ENCODE measurements at regions not wholly inside any gene's neighbourhood (a gene's known extent, or its start where the extent isn't known, plus 50 kb on each side); places are given as distances from the start of the nearest gene placed in this dataset.
"Not testable (repeated sequence)": the region's sequence is repeated elsewhere in the genome, so short reads cannot be mapped to it uniquely, and the experiment has no call there.

DNA sequence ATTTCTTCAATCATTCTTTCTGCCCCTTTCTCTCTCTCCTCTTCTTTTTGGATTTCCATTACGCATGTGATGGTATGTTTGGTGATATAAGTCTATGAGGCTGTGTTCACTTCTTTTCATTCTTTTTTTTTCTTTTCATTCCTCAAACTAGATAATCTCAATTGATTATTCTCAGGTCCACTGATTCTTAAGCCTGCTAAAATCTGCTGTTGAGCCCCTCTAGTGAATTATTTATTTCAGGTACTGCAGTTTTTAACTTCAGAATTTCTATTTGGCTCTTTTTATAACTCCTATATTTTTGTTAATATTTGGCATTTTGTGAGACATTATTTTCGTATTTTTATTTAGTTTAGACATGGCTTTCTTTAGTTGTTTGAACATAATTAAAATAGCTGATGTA is 671.3 kb upstream of the NECTIN3 start:
- POLR2A ChIA-PET = no interaction called here
- no peak overlapping the region for H3K27ac Mint-ChIP-seq
- peaks cover 2 to 22% (median 10%) of the 10 kb centered on the region in 9 donors for H3K9me3 Mint-ChIP-seq
- peaks cover 0 to 10% (median 2%) of the 10 kb centered on the region in 3 donors for H3K36me3 Mint-ChIP-seq
- ATAC-seq (no peak), DNase-seq (no peak)
- H3K4me3 Mint-ChIP-seq = no peak overlapping the region
- no peaks in the 10 kb centered on the region for H3K4me1 Mint-ChIP-seq
- peaks cover 0 to 3% (median 0%) of the 10 kb centered on the region in 5 donors for H3K27me3 Mint-ChIP-seq

DNA sequence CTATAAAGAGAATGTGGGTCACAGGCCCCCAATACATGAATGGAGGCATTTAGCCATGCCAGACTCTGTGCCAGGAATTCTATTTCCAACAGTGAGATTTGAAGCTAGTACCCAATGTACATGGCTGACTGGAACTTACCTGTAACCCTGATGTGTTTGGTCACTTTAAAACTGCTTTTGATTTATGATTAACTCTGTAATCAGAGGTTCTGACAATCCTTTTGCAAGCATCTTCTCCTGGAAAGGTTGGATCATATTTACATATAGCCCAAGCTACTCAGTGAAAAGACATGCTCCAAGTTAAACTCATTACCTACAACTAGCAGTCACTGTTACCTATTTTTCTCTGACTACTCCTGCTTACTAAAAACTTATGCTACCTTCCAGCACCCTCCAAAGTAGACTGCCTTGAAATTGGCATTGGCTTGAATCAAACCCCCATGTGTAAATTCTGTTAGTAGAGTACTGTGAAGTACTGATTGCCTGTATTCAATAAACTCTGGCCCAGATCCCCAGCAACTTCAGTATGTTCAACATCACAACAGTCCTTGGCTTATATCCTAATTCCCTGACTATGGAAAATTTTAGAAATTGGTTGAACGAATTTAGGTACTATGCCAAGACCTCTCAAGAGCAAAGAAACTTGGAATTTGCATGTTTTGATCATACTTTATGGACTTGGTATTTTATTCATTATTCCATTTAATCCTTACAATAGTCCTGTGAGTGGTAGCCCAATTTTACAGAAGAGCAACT is 665.6 kb upstream of the NECTIN3 start:
- Mint-ChIP-seq H3K36me3 (no peaks in the 10 kb centered on the region), H3K4me1 (no peaks in the 10 kb centered on the region), H3K9me3 (peaks cover 0 to 8% (median 1%) of the 10 kb centered on the region in 9 donors), H3K27ac (no peak overlapping the region), H3K27me3 (peaks cover 0 to 4% (median 0%) of the 10 kb centered on the region in 5 donors), H3K4me3 (no peak overlapping the region)
- POLR2A ChIA-PET = no interaction called here
- DNase-seq (no peak), ATAC-seq (no peak)

DNA sequence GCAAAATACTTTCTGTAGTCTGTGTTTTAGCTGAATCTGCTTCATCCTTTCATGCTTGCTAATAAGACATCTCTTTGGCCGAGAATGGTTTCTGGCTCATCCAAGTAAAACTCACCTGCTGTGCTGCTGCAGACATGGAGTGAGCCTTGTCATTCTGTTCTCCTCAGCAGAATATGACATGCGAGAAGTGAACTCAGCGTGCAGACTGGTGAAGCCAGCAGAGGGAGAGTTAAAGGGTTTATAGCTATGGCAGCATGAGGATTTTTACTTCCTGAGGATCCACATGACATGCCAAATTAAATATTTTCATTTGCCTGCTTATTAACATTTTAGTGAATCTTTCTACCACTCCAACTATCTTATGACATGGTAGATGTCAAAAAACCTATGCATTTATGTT is 658.4 kb upstream of the NECTIN3 start:
- DNase-seq (no peak), ATAC-seq (no peak)
- Mint-ChIP-seq H3K27me3 (peaks cover 0 to 9% (median 1%) of the 10 kb centered on the region in 5 donors), H3K4me3 (no peak overlapping the region), H3K36me3 (no peaks in the 10 kb centered on the region), H3K27ac (no peak overlapping the region), H3K9me3 (peaks cover 0 to 3% (median 0%) of the 10 kb centered on the region in 9 donors), H3K4me1 (no peaks in the 10 kb centered on the region)
- POLR2A ChIA-PET = no interaction called here

GRCh38 chr3:110413807-110414748 is 657.5 kb upstream of the NECTIN3 start:
- H3K9me3 Mint-ChIP-seq = peaks cover 0 to 3% (median 0%) of the 10 kb centered on the region in 9 donors
- H3K27ac Mint-ChIP-seq = no peak overlapping the region
- ATAC-seq (no peak), DNase-seq (no peak)
- H3K4me3 Mint-ChIP-seq = no peak overlapping the region
- no peaks in the 10 kb centered on the region for H3K36me3 Mint-ChIP-seq
- no peaks in the 10 kb centered on the region for H3K4me1 Mint-ChIP-seq
- peaks cover 0 to 6% (median 1%) of the 10 kb centered on the region in 5 donors for H3K27me3 Mint-ChIP-seq
- POLR2A ChIA-PET = no interaction called here

DNA sequence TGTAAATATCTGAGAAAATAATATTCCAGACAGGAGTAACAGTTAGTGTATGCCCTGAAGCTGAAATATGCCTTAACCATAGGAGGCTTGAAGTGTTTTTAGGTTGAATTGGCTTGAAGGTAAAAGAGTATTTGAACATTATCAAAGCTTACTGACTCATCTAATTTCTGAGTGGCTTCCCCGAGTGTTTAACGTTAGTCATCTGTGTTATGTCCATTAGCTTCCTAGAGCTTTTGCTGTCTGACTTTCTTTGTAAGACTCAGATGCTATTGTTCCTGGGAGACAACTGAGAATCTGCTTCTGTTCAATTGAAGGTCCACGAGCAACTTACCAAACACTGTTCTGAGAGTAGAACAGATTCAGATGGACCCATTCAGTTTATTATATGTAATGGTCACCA is 656.8 kb upstream of the NECTIN3 start:
- no peaks in the 10 kb centered on the region for H3K4me1 Mint-ChIP-seq
- no peak for DNase-seq
- no peak overlapping the region for H3K4me3 Mint-ChIP-seq
- POLR2A ChIA-PET = no interaction called here
- H3K9me3 Mint-ChIP-seq = peaks cover 0 to 3% (median 0%) of the 10 kb centered on the region in 9 donors
- no peak overlapping the region for H3K27ac Mint-ChIP-seq
- H3K36me3 Mint-ChIP-seq = no peaks in the 10 kb centered on the region
- peaks cover 0 to 5% (median 1%) of the 10 kb centered on the region in 5 donors for H3K27me3 Mint-ChIP-seq
- ATAC-seq = no peak

GRCh38 chr3:110419096-110419495 is 652.5 kb upstream of the NECTIN3 start:
- POLR2A ChIA-PET = no interaction called here
- no peaks in the 10 kb centered on the region for H3K9me3 Mint-ChIP-seq
- H3K4me1 Mint-ChIP-seq = peaks cover 0 to 1% (median 0%) of the 10 kb centered on the region in 4 donors
- H3K27ac Mint-ChIP-seq = no peak overlapping the region
- ATAC-seq (no peak), DNase-seq (no peak)
- no peaks in the 10 kb centered on the region for H3K36me3 Mint-ChIP-seq
- peaks cover 0 to 5% (median 0%) of the 10 kb centered on the region in 5 donors for H3K27me3 Mint-ChIP-seq
- no peak overlapping the region for H3K4me3 Mint-ChIP-seq

DNA sequence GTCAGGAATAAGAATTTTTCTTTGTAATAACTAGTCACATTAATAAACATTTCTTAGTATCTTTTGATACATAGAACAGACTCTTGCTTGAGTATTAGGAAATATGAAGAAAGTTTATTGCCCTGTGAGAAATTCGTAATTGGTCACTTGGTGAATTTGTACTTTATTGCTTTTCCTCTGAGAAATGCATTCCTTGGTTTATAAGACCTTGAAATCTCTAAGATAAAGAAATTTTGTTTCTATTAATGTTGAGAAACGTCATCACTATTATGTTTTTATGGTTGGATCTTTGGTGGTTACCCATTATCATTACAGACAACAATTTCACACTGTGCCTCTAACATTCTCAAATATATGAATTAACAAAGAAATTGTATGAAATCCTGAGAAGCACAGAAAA is 652.0 kb upstream of the NECTIN3 start:
- H3K27me3 Mint-ChIP-seq = peaks cover 0 to 5% (median 0%) of the 10 kb centered on the region in 5 donors
- POLR2A ChIA-PET = no interaction called here
- H3K27ac Mint-ChIP-seq = no peak overlapping the region
- no peak for DNase-seq
- H3K9me3 Mint-ChIP-seq = no peaks in the 10 kb centered on the region
- H3K4me1 Mint-ChIP-seq = peaks cover 0 to 1% (median 0%) of the 10 kb centered on the region in 4 donors
- H3K36me3 Mint-ChIP-seq = no peaks in the 10 kb centered on the region
- no peak for ATAC-seq
- no peak overlapping the region for H3K4me3 Mint-ChIP-seq

DNA sequence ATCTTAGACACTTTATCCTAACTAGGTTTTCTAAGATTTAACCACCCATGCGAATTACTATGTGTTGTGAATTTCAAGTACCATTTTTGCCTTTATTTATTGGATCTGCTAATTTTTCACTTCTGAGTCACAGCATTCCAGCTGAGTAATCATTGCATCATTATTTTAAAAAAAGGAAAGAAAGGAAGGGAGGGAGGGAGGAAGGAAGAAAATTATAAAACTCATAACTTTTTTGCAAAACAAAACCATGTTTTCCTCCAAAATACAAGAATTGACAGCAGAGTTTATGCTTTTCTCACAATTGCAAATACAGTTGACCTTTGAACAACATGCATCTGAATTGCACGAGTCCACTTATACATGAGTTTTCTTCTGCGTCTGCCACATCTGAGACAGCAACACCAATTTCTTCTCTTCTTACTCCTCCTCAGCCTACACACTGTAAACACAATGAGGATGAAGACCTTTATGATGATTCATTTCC is 651.4 kb upstream of the NECTIN3 start:
- POLR2A ChIA-PET = no interaction called here
- Mint-ChIP-seq H3K27me3 (peaks cover 0 to 2% (median 0%) of the 10 kb centered on the region in 5 donors), H3K36me3 (no peaks in the 10 kb centered on the region), H3K4me1 (peaks cover 0 to 1% (median 0%) of the 10 kb centered on the region in 4 donors), H3K9me3 (no peaks in the 10 kb centered on the region), H3K4me3 (no peak overlapping the region), H3K27ac (no peak overlapping the region)
- ATAC-seq = no peak
- DNase-seq = no peak

GRCh38 chr3:110423276-110423675 is 648.3 kb upstream of the NECTIN3 start:
- H3K9me3 Mint-ChIP-seq = no peaks in the 10 kb centered on the region
- ATAC-seq (no peak), DNase-seq (no peak)
- H3K4me3 Mint-ChIP-seq = no peak overlapping the region
- POLR2A ChIA-PET = no interaction called here
- H3K4me1 Mint-ChIP-seq = peaks cover 0 to 1% (median 0%) of the 10 kb centered on the region in 4 donors
- no peaks in the 10 kb centered on the region for H3K36me3 Mint-ChIP-seq
- H3K27me3 Mint-ChIP-seq = no peaks in the 10 kb centered on the region
- no peak overlapping the region for H3K27ac Mint-ChIP-seq

- H3K27me3 Mint-ChIP-seq = peaks cover 0 to 3% (median 0%) of the 10 kb centered on the region in 5 donors
- ATAC-seq = no peak
- no peaks in the 10 kb centered on the region for H3K4me1 Mint-ChIP-seq
- POLR2A ChIA-PET = no interaction called here
- no peak overlapping the region for H3K4me3 Mint-ChIP-seq
- DNase-seq = no peak
- no peaks in the 10 kb centered on the region for H3K36me3 Mint-ChIP-seq
- H3K9me3 Mint-ChIP-seq = no peaks in the 10 kb centered on the region
- no peak overlapping the region for H3K27ac Mint-ChIP-seq
These were observed 641.5 kb upstream of the NECTIN3 start for GRCh38 chr3:110430146-110430545.

DNA sequence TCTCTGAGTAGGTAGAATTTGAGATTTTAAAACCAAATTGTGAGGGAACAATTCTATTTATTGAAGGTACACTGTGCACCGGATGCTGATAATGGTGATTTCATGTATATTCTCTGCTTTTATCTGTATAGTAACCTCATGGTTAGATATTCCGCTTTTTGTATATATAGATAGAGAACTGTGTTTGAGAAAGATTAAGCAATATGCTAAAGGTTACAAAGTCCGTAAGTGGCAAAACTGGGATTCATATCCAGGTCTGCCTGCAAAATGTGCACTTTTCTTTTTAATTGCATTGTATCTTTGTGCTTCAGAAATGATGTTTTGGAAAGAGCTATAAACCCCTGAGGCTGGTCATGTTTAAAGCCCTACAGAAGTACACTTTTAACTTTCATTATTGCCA is 635.4 kb upstream of the NECTIN3 start:
- Mint-ChIP-seq H3K36me3 (no peaks in the 10 kb centered on the region), H3K9me3 (peaks cover 0 to 4% (median 0%) of the 10 kb centered on the region in 9 donors), H3K4me3 (no peak overlapping the region), H3K27ac (no peak overlapping the region), H3K27me3 (peaks cover 0 to 7% (median 3%) of the 10 kb centered on the region in 5 donors), H3K4me1 (no peaks in the 10 kb centered on the region)
- DNase-seq (no peak), ATAC-seq (no peak)
- POLR2A ChIA-PET = no interaction called here

DNA sequence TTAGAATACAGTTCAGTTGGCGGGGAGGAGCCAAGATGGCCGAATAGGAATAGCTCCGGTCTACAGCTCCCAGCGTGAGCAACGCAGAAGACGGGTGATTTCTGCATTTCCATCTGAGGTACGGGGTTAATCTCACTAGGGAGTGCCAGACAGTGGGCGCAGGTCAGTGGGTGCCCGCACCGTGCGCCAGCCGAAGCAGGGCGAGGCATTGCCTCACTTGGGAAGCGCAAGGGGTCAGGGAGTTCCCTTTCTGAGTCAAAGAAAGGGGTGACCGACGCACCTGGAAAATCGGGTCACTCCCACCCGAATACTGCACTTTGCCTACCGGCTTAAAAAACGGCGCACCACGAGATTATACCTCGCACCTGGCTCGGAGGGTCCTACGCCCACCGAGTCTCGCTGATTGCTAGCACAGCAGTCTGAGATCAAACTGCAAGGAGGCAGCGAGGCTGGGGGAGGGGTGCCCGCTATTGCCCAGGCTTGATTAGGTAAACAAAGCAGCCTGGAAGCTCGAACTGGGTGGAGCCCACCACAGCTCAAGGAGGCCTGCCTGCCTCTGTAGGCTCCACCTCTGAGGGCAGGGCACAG is 631.5 kb upstream of the NECTIN3 start:
- POLR2A ChIA-PET, H3K9me3 Mint-ChIP-seq, H3K4me3 Mint-ChIP-seq, H3K4me1 Mint-ChIP-seq, H3K27ac Mint-ChIP-seq, H3K27me3 Mint-ChIP-seq, ATAC-seq, DNase-seq, H3K36me3 Mint-ChIP-seq: not testable (repeated sequence)

GRCh38 chr3:110454066-110454465 is 617.5 kb upstream of the NECTIN3 start:
- Mint-ChIP-seq H3K4me3 (no peak overlapping the region), H3K9me3 (peaks cover 0 to 12% (median 6%) of the 10 kb centered on the region in 9 donors), H3K36me3 (peaks cover 0 to 2% (median 0%) of the 10 kb centered on the region in 3 donors), H3K4me1 (no peaks in the 10 kb centered on the region), H3K27me3 (peaks cover 0 to 3% (median 0%) of the 10 kb centered on the region in 5 donors), H3K27ac (no peak overlapping the region)
- POLR2A ChIA-PET = no interaction called here
- ATAC-seq (no peak), DNase-seq (no peak)
